Germinal center (tissue), 1 donor: ENCODE measurements at regions not wholly inside any gene's neighbourhood (a gene's known extent, or its start where the extent isn't known, plus 50 kb on each side); places are given as distances from the start of the nearest gene placed in this dataset.

Experiments
- DNase-seq: peaks from one replicate; pipeline ENCODE4 v3.0.0; 2012; ENCODE audit warnings: mixed read lengths, low spot score

GRCh38 chr10:111820471-111820870 is 363.1 kb downstream of the GPAM start:
- DNase-seq = no peak

- DNase-seq = no peak
Measured at GRCh38 chr10:111821871-111822270, 361.7 kb downstream of the GPAM start.

- no peak for DNase-seq
Measured at GRCh38 chr10:111822661-111823060, 360.9 kb downstream of the GPAM start.

GRCh38 chr10:111824128-111824527 is 359.4 kb downstream of the GPAM start:
- no peak for DNase-seq

- no peak for DNase-seq
Measured at GRCh38 chr10:111830359-111830758, 353.2 kb downstream of the GPAM start.

GRCh38 chr10:111831058-111831457 is 352.5 kb downstream of the GPAM start:
- no peak for DNase-seq

GRCh38 chr10:111833251-111833650 is 350.3 kb downstream of the GPAM start:
- DNase-seq = no peak

- DNase-seq = no peak
Measured at GRCh38 chr10:111835574-111835973, 348.0 kb downstream of the GPAM start.

- no peak for DNase-seq
Measured at GRCh38 chr10:111836064-111836463, 347.5 kb downstream of the GPAM start.

GRCh38 chr10:111836571-111836970 is 347.0 kb downstream of the GPAM start:
- no peak for DNase-seq

GRCh38 chr10:111837086-111837485 is 346.5 kb downstream of the GPAM start:
- no peak for DNase-seq

GRCh38 chr10:111837985-111838384 is 345.6 kb downstream of the GPAM start:
- DNase-seq = no peak

- DNase-seq = no peak
Measured at GRCh38 chr10:111840546-111840945, 343.0 kb downstream of the GPAM start.

- DNase-seq = no peak
Measured at GRCh38 chr10:111852801-111853200, 330.8 kb downstream of the GPAM start.

- DNase-seq = no peak
Measured at GRCh38 chr10:111856631-111857030, 326.9 kb downstream of the GPAM start.

GRCh38 chr10:111865550-111865949 is 318.0 kb downstream of the GPAM start:
- no peak for DNase-seq

- DNase-seq = no peak
Measured at GRCh38 chr10:111871458-111871857, 312.1 kb downstream of the GPAM start.

- no peak for DNase-seq
Measured at GRCh38 chr10:111872591-111872990, 311.0 kb downstream of the GPAM start.

- DNase-seq = no peak
Measured at GRCh38 chr10:111873041-111873440, 310.5 kb downstream of the GPAM start.

- DNase-seq = no peak
Measured at GRCh38 chr10:111873621-111874135, 309.9 kb downstream of the GPAM start.

GRCh38 chr10:111874576-111874975 is 309.0 kb downstream of the GPAM start:
- DNase-seq = no peak

GRCh38 chr10:111875725-111876124 is 307.8 kb downstream of the GPAM start:
- DNase-seq = no peak

- no peak for DNase-seq
Measured at GRCh38 chr10:111877258-111877657, 306.3 kb downstream of the GPAM start.

- DNase-seq = no peak
Measured at GRCh38 chr10:111879969-111880368, 303.6 kb downstream of the GPAM start.

- no peak for DNase-seq
Measured at GRCh38 chr10:111885046-111885445, 298.5 kb downstream of the GPAM start.
